HepG2 (cell line): ENCODE measurements at regions not wholly inside any gene's neighbourhood (a gene's known extent, or its start where the extent isn't known, plus 50 kb on each side); places are given as distances from the start of the nearest gene placed in this dataset.

ENCODE experiments used
- ARNT ChIP-seq: fragments of 450-650 bp; IDR thresholded peaks from 2 replicates; pipeline ENCODE4 v1.6.1; 2017
- ATF7-NPFF ChIP-seq: sonication (generic); formaldehyde crosslinking; IDR thresholded peaks from 2 replicates; pipeline ENCODE4 v1.8.1; 2023; ENCODE audit warnings: mild to moderate bottlenecking, low read depth, missing genetic modification reagents, moderate library complexity
- HNF4G ChIP-seq, 2 experiments: sonication (generic) in 1 of 2; formaldehyde crosslinking in 1 of 2; IDR thresholded peaks; 2 replicates each; pipeline versions ENCODE4 v1.4.0 to v1.6.1; 2011 to 2020; ENCODE audit warnings: borderline replicate concordance in 2 of 2, low read depth in 2 of 2, mild to moderate bottlenecking in 2 of 2, low read length in 1 of 2, missing genetic modification reagents in 1 of 2, moderate library complexity in 1 of 2
- PCBP1 ChIP-seq: fragments of 200-400 bp; formaldehyde crosslinking; IDR thresholded peaks from 2 replicates; pipeline ENCODE4 v1.6.1; 2017; ENCODE audit warnings: mild to moderate bottlenecking, low read depth, low read length, borderline replicate concordance
- RAD21 ChIP-seq: fragments of 450-650 bp; formaldehyde crosslinking; IDR thresholded peaks from 2 replicates; pipeline ENCODE4 v1.5.0; 2020; ENCODE audit warnings: mild to moderate bottlenecking
- SOX13 ChIP-seq, 3 experiments: fragments of 450-650 bp in 1 of 3; sonication (generic) in 1 of 3; formaldehyde crosslinking in 1 of 3; IDR thresholded peaks in 2 of 3; conservative IDR thresholded peaks in 1 of 3; 2 replicates each; pipeline versions ENCODE4 v1.5.0 to v1.6.1; 2016 to 2020; ENCODE audit warnings: antibody characterized with exemption in 1 of 3, mild to moderate bottlenecking in 1 of 3, missing compliant biosample characterization in 1 of 3, missing genetic modification reagents in 1 of 3, moderate library complexity in 1 of 3
- SP4 ChIP-seq: sonication (generic); formaldehyde crosslinking; IDR thresholded peaks from 2 replicates; pipeline ENCODE4 v1.8.1; 2023; ENCODE audit warnings: mild to moderate bottlenecking, missing genetic modification reagents
- SSRP1 ChIP-seq: IDR thresholded peaks from 2 replicates; pipeline ENCODE4 v1.6.1; 2016; ENCODE audit warnings: control low read depth
- TAF1 ChIP-seq: sonication (generic); formaldehyde crosslinking; IDR thresholded peaks from 2 replicates; pipeline ENCODE4 v1.4.0; 2020; ENCODE audit warnings: missing genetic modification reagents
- ZBTB1 ChIP-seq: sonication (generic); formaldehyde crosslinking; IDR thresholded peaks from 2 replicates; pipeline ENCODE4 v1.4.0; 2020; ENCODE audit warnings: missing genetic modification reagents, borderline replicate concordance
- ZEB1 ChIP-seq: IDR thresholded peaks from 2 replicates; pipeline ENCODE4 v1.6.1; 2012; ENCODE audit warnings: mild to moderate bottlenecking, low read depth, inconsistent platforms; ENCODE audit not compliant: insufficient replicate concordance
- TF ChIP-seq, protein P1 (sequence below): sonication (generic); formaldehyde crosslinking; conservative IDR thresholded peaks from 2 replicates; pipeline ENCODE4 v1.4.0; 2020; ENCODE audit warnings: missing genetic modification reagents

DNA sequence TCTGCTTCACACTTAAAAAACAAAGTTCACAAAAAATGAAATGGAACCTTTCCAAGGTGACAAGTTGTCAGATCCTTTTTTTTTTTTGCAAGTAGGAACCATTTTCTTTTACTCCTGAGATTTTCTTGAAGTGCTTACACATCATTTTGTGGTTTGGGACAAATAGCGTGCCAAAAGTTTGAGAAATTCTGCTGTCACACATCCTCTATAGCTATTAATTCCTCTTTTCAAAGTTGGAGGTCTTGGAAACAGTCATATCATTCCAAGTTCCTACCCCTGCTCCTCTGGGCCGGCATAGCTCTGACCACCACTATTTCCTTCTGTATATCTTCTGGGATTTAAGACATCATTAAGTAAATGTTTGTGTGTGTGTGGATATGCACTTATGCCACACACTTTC lies 421.6 kb upstream of the SLC10A2 start:
- TF ChIP-seq ATF7-NPFF (CRISPR knock-in tag) (no peak), HNF4G (IDR thresholded peaks at IDR 0.05; ENCODE audit: borderline replicate concordance, low read depth, low read length) (no peak), HNF4G (CRISPR knock-in tag; IDR thresholded peaks at IDR 0.05; ENCODE audit: borderline replicate concordance, low read depth) (no peak), SSRP1 (CRISPR knock-in tag) (no peak), ARNT (no peak), TAF1 (CRISPR knock-in tag) (no peak), RAD21 (CRISPR knock-in tag) (no peak), ZEB1 (no peak), ZBTB1 (CRISPR knock-in tag) (no peak), SOX13 (IDR thresholded peaks at IDR 0.05) (no peak), SOX13 (CRISPR knock-in tag; conservative IDR thresholded peaks at IDR 0.05 in 1 of 2, IDR thresholded peaks at IDR 0.05 in 1 of 2) (no peak), PCBP1 (no peak), SP4 (CRISPR knock-in tag) (no peak)
- TF ChIP-seq, protein P1, sequence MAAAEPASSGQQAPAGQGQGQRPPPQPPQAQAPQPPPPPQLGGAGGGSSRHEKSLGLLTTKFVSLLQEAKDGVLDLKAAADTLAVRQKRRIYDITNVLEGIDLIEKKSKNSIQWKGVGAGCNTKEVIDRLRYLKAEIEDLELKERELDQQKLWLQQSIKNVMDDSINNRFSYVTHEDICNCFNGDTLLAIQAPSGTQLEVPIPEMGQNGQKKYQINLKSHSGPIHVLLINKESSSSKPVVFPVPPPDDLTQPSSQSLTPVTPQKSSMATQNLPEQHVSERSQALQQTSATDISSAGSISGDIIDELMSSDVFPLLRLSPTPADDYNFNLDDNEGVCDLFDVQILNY: no peak
